Ovary (tissue), 3 donors: ENCODE measurements at regions not wholly inside any gene's neighbourhood (a gene's known extent, or its start where the extent isn't known, plus 50 kb on each side); places are given as distances from the start of the nearest gene placed in this dataset.

Source experiments
- EP300 ChIP-seq: sonication (generic); formaldehyde crosslinking; IDR thresholded peaks from one replicate; pipeline ENCODE4 v1.6.1; 2017; ENCODE audit warnings: antibody characterized with exemption
- POLR2A ChIP-seq: fragments of 450-650 bp; IDR thresholded peaks from one replicate; pipeline ENCODE4 v1.6.1; 2017; ENCODE audit warnings: antibody characterized with exemption, mild to moderate bottlenecking, moderate library complexity
- TF ChIP-seq, protein P1 (sequence below), 3 donors: fragments of 450-650 bp in 2 of 3; fragments of 200-600 bp in 1 of 3; IDR thresholded peaks; one replicate each; pipeline versions ENCODE4 v1.5.1 to v1.8.0; 2016 to 2022; ENCODE audit warnings: antibody characterized with exemption in 3 of 3, mild to moderate bottlenecking in 1 of 3
- donor health status: DM: no; HTN: no; CAD: no.

DNA sequence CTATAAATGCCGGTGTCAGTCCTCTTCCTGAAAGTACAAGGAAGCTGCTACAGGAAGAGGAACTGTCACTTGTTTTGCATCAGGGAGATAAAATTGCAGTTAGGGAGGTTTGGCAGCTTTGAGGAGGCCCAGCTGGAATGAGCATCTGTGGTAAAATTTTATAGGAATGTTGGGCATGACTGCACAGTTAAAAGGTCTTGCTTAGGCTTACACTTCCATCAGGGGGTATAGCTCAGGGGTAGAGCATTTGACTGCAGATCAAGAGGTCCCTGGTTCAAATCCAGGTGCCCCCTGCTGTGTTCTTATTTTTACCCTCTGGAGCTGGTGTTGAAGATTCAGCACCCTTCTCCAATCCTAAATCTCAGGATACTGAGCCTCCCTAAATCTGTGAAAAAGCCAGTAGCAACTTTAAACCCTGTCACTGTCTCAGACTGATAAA lies 65.9 kb downstream of the ZNF467 start:
- TF ChIP-seq POLR2A (no peak), EP300 (no peak)
- TF ChIP-seq, protein P1, sequence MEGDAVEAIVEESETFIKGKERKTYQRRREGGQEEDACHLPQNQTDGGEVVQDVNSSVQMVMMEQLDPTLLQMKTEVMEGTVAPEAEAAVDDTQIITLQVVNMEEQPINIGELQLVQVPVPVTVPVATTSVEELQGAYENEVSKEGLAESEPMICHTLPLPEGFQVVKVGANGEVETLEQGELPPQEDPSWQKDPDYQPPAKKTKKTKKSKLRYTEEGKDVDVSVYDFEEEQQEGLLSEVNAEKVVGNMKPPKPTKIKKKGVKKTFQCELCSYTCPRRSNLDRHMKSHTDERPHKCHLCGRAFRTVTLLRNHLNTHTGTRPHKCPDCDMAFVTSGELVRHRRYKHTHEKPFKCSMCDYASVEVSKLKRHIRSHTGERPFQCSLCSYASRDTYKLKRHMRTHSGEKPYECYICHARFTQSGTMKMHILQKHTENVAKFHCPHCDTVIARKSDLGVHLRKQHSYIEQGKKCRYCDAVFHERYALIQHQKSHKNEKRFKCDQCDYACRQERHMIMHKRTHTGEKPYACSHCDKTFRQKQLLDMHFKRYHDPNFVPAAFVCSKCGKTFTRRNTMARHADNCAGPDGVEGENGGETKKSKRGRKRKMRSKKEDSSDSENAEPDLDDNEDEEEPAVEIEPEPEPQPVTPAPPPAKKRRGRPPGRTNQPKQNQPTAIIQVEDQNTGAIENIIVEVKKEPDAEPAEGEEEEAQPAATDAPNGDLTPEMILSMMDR (IDR thresholded peaks at IDR 0.05): no peak
